HG03045 (cell line): ENCODE measurements at regions not wholly inside any gene's neighbourhood (a gene's known extent, or its start where the extent isn't known, plus 50 kb on each side); places are given as distances from the start of the nearest gene placed in this dataset.

Experiments
- ATAC-seq: cut with Tn5 transposase; IDR thresholded peaks from one replicate; pipeline ENCODE4 v1.9.1; 2021; ENCODE audit warnings: mild to moderate bottlenecking, moderate library complexity; ENCODE audit not compliant: unreplicated experiment

DNA sequence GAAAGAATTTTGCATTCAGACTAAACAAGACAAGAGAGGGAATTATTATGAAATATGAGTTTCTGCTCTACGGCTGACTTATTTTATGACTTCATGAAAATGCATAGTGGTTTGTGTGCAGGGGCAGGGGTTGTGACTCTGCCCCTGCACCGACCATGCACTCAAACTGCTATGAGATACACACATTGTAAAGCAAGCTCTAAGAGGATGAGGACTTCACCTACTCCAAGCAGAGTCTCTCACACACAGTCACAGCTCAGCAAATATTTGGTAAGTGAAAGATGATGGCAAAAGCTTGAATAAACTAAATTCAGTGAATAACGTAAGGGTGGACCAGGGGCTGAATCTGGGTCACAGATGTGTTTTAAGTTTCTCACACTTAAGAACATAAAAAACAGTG lies 542.9 kb downstream of the PRELID2 start:
- no peak for ATAC-seq

DNA sequence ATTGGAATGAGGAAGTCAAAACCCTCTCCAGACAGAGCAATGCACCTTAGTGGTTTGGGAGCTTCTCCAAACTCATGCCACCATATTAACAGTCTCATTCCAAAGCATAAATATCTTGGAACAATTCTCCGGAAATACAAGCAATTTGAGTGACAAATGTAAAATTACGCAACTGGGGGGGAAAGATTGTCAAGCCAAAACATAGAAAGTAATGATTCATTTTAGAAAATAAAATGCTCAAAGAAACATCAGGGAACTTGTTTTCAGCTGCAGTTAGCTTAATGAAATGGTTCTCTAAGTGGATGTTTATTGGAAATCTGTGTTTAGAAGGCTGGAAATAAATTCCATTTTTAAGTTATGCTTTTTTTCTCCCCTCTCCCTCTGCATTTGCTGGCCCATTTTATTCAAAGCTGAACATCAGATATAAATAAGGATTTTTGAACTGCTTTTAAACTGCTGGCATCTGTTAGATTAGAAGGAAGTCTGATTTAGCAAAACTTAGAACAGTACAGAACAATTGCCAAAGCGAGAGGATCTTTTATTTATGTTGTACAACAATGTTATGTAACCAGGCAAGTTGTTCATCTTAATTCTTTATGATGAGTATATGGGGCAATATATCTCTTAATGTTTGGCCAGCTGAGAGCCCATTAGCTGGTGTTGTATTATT lies 551.9 kb downstream of the PRELID2 start:
- ATAC-seq: no peak

- no peak for ATAC-seq
Observed at GRCh38 chr5:145280806-145281205, 554.3 kb downstream of the PRELID2 start.

DNA sequence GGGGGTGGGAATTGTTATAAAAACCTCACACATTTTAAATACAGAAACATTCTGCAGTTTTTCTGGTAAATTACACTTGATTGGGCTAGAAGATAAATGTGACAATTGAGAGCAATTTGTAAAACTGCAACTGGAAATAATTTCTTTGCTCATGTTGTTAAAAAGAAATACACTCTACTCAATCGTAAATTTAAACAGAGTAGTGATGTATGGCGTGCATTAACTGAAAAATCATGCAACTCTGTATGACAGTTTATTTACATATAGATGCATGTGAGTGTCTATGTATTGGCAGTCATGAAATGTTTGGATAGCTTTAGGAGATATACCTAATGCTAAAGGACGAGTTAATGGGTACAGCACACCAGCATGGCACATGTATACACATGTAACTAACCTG lies 554.9 kb downstream of the PRELID2 start:
- no peak for ATAC-seq

DNA sequence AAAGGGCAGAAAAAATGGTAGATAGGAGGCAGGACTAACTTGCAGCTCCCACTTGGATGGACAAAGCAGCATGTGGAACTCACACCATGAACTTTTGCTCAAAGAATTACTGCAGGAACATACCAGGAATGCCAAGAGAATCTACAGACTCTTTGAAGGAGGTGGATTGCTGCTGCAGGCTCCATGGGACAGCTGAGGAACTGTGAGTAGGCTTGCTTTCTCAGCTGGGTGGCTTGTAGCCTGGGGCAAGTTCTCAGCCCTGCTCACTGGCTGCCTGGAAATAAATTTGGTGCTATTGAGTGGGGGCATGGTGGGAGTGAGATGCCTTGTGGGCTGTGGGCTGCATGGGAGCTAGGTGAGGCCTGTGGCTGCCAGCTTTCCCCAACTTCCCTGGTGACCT lies 574.5 kb downstream of the PRELID2 start:
- no peak for ATAC-seq

GRCh38 chr5:145247745-145248040 lies 587.4 kb downstream of the PRELID2 start:
- no peak for ATAC-seq

GRCh38 chr5:145246961-145247744 lies 588.0 kb downstream of the PRELID2 start:
- peak; percentile 50 for ATAC-seq

DNA sequence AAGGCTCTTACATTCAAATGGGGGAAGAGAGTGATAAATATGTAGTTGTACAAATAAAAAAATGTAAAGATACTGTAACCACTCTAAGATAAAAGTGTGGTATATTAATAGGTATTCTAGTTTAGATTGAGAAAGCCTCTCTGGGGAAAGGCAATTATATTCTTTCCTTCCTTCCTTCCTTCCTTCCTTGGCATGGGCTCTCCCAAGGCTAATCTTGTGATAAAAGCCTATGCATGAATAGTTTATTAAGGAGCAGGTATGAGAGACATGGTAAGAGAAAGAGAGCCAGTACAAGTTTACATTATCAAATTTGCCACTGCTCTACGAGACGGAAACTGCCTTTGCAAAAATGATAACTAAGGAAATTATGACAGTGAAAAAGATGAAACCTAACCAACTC lies 588.8 kb downstream of the PRELID2 start:
- no peak for ATAC-seq

GRCh38 chr5:145245354-145245753 lies 589.8 kb downstream of the PRELID2 start:
- no peak for ATAC-seq

DNA sequence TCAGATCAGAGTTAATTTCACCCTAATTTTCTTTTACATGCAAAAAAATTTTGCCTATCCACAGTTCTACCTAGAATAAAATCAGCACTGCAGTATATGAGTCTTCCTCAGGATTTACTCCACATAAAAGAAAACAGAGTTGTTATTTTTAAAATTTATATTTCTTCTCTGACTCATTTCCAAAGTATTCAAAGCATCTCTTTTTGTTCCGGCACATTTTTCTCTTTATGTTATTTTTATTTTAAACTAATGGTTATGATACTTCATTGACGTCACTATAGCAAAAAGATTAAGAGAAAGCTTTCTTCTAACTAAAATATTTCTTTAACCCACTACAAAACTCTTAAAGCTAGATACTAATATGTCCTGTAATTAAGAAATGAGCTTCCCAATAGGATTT lies 590.4 kb downstream of the PRELID2 start:
- no peak for ATAC-seq

GRCh38 chr5:145244251-145244650 lies 590.9 kb downstream of the PRELID2 start:
- ATAC-seq: no peak

GRCh38 chr5:145243016-145243415 lies 592.1 kb downstream of the PRELID2 start:
- no peak for ATAC-seq

DNA sequence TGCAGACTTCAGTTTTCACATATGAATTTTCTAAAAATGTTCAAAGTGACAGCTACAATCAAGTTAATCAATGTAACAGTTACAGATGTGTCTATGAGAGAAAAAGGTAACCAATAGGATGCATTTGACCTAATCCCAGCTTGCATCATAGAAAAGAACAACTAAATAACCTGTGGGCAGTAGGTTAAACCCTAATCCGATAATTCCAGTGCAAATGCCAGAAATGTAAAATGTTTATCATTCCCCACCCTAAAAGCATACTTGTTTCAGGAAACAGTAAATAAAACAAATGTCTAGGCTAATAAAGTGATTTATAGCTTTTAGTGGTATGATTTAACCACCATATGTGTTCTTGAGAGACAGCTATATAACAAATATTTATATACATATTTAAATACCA lies 592.6 kb downstream of the PRELID2 start:
- ATAC-seq: no peak

DNA sequence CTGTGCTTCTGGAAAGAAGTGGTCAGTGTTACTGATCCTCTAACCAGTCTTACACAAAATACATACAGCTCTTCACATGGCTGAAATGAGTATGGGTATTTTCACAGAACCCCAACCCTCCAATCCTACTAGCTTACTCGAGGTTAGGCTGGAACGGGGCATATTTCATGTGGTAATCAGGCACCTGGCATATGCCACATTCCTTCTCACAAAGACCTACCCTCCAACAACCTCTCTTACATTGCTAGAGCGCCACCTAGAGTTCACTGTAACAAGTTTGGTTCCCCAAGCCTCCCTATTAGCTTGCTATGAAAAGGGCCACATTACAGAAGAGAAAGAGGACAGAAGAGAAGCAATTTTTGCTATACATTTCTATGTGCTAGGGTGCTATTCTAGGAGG lies 597.3 kb downstream of the PRELID2 start:
- peak; percentile 63 for ATAC-seq

GRCh38 chr5:145236983-145237382 lies 598.2 kb downstream of the PRELID2 start:
- ATAC-seq: no peak

- ATAC-seq: no peak
Observed at GRCh38 chr5:145236127-145236526, 599.0 kb downstream of the PRELID2 start.

DNA sequence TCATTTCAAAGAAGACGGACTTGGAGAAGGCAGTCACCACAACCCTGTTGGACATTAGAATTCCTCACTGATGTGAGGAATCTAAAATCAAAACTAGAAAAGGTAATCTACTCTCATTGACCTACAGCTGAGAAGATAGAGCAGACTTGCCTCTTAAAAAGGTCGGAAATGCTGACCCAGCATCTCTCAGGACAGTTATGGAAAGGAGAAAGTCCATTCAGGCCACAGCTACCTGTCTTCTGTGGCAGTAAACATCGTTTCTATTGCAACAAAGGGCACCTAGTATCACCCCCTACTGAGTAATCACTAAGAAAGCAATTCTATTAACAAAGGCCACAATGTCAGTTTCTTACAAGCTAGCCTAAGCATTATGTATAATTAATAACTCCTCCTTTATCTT lies 601.7 kb downstream of the PRELID2 start:
- no peak for ATAC-seq

- ATAC-seq: no peak
Observed at GRCh38 chr5:145230781-145231180, 604.4 kb downstream of the PRELID2 start.

DNA sequence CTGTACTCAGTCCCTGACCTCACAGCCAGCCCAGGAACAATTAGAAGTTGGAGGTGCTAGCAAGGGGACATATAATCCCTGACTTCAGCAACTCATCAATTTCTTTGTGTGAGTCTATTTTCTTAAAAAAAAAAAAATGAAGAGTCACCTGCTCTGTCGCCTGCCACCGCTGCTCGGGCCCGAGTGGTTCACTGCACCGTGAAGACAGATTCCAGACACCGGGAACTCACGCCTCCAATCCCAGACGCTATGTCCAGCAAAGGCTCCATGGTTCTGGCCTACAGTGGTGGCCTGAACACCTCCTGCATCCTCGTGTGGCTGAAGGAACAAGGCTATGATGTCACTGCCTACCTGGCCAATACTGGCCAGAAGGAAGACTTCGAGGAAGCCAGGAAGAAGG lies 606.6 kb downstream of the PRELID2 start:
- no peak for ATAC-seq

- no peak for ATAC-seq
Observed at GRCh38 chr5:145227881-145228280, 607.3 kb downstream of the PRELID2 start.

- no peak for ATAC-seq
Observed at GRCh38 chr5:145226726-145227125, 608.4 kb downstream of the PRELID2 start.

DNA sequence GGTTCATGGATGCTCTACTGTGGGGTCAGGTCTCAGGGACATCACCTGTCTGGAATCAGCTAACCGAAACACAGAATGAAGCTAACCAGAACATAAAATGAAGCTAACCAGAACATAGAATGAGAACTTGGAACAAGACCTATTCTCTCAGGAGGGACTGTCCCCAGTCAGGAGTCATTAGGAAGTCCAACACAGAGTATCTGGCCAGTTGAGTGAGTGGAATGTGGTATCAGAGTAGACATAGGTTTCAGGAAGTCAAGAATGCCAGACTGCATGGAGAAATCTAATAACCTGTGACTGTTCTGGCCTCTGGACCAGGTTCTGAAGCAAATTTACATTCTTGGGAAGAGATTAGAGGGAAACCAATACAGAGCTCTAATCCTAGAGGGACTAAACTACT lies 609.6 kb downstream of the PRELID2 start:
- ATAC-seq: no peak

DNA sequence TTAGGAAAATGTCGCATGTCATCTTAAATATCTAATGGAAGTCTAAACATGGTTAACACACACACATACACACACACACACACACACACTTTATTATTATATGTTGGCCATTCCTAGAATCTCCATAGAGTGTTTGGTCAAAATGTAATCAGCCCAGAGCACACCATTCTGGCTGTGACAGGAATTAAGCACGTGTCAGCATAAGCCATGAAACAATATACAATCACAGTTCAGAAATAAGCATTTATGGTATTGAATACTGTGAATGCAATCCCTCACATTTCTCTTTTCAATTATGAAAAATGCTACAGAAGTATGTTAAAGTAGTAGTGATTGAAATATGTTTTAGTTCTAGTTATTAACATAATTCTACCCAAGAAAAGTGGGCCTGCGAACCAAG lies 611.6 kb downstream of the PRELID2 start:
- ATAC-seq: no peak
